Osteocyte (in vitro differentiated cells): ENCODE measurements at regions not wholly inside any gene's neighbourhood (a gene's known extent, or its start where the extent isn't known, plus 50 kb on each side); places are given as distances from the start of the nearest gene placed in this dataset.

Experiments used
- DNase-seq: peaks from one replicate; pipeline ENCODE4 v3.0.0; 2021; ENCODE audit warnings: mixed read lengths; ENCODE audit not compliant: unreplicated experiment; ENCODE audit errors: extremely low spot score
- H3K27ac Mint-ChIP-seq: one replicate; pipeline ENCODE4 v1.8.0; 2021; ENCODE audit warnings: mild to moderate bottlenecking, mixed read lengths; ENCODE audit not compliant: unreplicated experiment
- H3K27me3 Mint-ChIP-seq: one replicate; pipeline ENCODE4 v1.8.0; 2021; ENCODE audit warnings: mixed read lengths; ENCODE audit not compliant: unreplicated experiment
- H3K36me3 Mint-ChIP-seq: one replicate; pipeline ENCODE4 v1.8.0; 2021; ENCODE audit warnings: mixed read lengths; ENCODE audit not compliant: unreplicated experiment
- H3K4me1 Mint-ChIP-seq: one replicate; pipeline ENCODE4 v1.8.0; 2021; ENCODE audit warnings: mixed read lengths; ENCODE audit not compliant: unreplicated experiment
- H3K4me3 Mint-ChIP-seq: one replicate; pipeline ENCODE4 v1.8.0; 2021; ENCODE audit warnings: mild to moderate bottlenecking, moderate library complexity, mixed read lengths; ENCODE audit not compliant: unreplicated experiment
- H3K9me3 Mint-ChIP-seq: one replicate; pipeline ENCODE4 v1.8.0; 2021; ENCODE audit warnings: mixed read lengths; ENCODE audit not compliant: unreplicated experiment
- TF ChIP-seq, protein P1 (sequence below): fragments of 200-600 bp; sonication (generic); IDR thresholded peaks from 2 replicates; pipeline ENCODE4 v1.5.0; 2021; ENCODE audit warnings: antibody characterized with exemption, mild to moderate bottlenecking, moderate library complexity

DNA sequence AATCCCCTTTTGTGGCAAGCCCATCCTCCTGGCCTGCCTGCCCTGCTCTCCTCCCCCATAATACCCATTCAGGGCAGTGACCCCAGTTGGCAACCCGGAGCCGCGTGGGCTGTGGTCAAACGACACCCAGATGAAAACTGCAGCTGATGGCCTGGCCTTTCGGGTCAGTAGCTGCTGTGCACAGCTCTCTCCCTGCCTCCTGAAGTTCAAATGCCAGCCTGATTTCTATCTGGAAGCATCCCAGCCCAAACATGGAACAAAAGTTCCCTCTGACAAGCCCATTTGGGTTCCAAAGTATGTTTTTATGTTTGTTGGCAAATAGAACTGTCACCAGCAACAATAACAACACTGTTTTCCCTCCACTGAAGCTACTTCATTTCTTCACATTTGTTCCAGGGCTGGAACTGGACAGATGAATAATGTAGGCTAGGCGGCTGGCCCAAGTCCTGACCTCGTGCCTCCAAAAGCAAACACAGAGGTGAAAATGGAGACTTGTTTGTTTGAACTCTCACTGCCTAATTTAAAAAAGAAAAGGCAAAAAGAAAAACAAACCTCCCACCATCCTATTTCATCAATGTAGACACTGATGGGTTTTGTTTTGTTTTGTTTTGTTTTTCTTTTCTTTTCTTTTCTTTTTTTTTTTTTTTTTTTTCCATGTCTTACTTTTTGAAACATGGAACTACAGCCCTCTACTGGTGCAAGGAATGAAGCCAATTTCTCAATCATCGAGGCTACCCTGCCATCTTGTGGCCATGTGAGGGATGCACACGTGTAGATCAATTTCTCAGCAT lies 179.0 kb downstream of the ADSS2 start:
- peak; percentile 89 for DNase-seq
- Mint-ChIP-seq H3K4me1 (peaks cover 30% of the 10 kb centered on the region), H3K27me3 (no peaks in the 10 kb centered on the region), H3K27ac (peak overlapping the region; percentile 76), H3K36me3 (no peaks in the 10 kb centered on the region), H3K9me3 (no peaks in the 10 kb centered on the region), H3K4me3 (no peak overlapping the region)
- TF ChIP-seq, protein P1, sequence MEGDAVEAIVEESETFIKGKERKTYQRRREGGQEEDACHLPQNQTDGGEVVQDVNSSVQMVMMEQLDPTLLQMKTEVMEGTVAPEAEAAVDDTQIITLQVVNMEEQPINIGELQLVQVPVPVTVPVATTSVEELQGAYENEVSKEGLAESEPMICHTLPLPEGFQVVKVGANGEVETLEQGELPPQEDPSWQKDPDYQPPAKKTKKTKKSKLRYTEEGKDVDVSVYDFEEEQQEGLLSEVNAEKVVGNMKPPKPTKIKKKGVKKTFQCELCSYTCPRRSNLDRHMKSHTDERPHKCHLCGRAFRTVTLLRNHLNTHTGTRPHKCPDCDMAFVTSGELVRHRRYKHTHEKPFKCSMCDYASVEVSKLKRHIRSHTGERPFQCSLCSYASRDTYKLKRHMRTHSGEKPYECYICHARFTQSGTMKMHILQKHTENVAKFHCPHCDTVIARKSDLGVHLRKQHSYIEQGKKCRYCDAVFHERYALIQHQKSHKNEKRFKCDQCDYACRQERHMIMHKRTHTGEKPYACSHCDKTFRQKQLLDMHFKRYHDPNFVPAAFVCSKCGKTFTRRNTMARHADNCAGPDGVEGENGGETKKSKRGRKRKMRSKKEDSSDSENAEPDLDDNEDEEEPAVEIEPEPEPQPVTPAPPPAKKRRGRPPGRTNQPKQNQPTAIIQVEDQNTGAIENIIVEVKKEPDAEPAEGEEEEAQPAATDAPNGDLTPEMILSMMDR = peak; percentile 98

DNA sequence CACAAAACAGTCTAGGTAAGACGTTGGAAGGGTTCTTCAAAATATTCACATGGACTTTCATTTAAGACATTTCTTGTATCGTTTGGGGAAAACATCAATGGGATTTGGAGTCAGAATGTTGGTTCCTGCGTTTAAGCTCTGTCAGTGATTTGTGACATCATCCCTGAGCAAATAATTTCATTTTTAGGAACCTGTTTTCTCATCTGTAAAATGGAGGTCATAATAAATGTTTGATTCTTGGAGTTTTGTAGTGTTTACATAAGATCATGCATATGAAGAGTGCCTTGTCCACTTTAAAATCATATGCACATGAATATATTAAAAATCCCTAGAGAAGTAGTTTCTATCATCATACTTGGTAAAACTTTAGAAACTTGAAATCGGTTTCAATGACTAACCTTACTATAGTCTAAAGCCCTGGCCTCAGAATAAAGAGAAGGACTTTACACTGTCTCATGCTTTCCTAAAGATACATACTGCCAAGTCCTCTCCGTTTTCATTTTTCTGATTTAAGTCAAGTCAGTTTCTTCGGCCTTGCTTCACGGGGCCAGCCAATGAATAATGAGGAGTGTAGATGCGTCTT lies 178.4 kb downstream of the ADSS2 start:
- Mint-ChIP-seq H3K4me1 (peaks cover 30% of the 10 kb centered on the region), H3K27me3 (no peaks in the 10 kb centered on the region), H3K36me3 (no peaks in the 10 kb centered on the region), H3K4me3 (no peak overlapping the region), H3K9me3 (no peaks in the 10 kb centered on the region), H3K27ac (peak overlapping the region; percentile 76)
- DNase-seq = no peak
- TF ChIP-seq, protein P1 = no peak

DNA sequence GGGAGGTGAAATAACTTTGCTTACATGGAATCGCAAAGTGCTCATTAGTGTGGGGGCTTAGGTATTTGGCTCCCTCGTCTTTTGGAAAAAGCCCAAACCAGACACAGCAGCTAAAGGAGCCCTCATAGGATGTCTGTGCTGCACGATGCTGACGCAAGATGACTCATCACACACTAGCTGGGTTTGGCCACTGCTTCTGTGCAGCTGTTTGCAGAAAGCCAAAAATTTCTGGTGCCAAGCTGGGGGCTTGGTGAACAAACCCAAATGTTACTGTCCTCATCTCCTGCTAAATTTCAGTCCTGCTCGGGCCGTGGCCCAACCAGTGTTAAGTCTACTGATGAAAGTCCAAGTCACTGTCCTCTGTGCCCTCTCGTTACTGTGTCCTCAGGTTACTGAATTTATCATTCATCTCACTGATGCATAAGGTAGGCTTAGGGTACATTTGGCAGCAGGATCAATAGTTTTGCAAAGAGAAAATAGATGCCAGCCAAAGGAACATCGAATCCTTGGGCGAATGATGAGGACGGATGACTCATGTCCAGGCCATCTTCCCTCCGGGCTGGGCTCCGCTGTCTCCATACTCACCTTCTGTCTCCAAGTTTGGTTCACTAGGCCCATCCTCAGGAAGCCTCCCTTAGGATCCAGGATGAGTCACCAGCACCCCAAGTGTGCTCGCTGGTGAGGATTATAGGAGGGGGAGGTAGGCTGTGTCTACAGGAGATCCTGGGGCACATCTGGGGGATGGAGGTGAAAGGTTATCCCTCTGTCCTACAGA lies 177.7 kb downstream of the ADSS2 start:
- Mint-ChIP-seq H3K36me3 (no peaks in the 10 kb centered on the region), H3K27me3 (no peaks in the 10 kb centered on the region), H3K9me3 (peaks cover 3% of the 10 kb centered on the region), H3K4me3 (no peak overlapping the region), H3K27ac (peak overlapping the region; percentile 76), H3K4me1 (peaks cover 30% of the 10 kb centered on the region)
- TF ChIP-seq, protein P1 = no peak
- DNase-seq = no peak

DNA sequence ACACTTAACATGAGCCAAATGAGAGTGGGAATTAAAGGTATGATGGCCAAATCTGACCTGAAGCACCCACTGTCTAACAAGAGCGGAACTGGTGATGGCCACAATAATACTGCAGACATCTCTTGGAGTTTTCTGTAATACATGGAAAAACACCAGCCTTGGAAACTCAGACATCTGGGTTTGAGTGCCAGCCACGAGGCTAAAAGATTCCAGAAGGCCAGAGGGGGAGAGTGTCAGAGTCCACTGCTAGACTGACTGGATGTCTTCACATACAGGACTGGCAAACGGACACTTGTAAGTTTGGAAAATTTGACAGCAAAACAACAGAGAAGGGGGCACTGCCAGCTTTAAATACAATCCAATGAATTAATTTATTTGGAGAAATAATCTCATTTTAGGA lies 175.1 kb downstream of the ADSS2 start:
- Mint-ChIP-seq H3K36me3 (no peaks in the 10 kb centered on the region), H3K9me3 (peaks cover 3% of the 10 kb centered on the region), H3K27me3 (no peaks in the 10 kb centered on the region), H3K4me3 (no peak overlapping the region), H3K27ac (no peak overlapping the region), H3K4me1 (peaks cover 34% of the 10 kb centered on the region)
- TF ChIP-seq, protein P1 = no peak
- DNase-seq = no peak

DNA sequence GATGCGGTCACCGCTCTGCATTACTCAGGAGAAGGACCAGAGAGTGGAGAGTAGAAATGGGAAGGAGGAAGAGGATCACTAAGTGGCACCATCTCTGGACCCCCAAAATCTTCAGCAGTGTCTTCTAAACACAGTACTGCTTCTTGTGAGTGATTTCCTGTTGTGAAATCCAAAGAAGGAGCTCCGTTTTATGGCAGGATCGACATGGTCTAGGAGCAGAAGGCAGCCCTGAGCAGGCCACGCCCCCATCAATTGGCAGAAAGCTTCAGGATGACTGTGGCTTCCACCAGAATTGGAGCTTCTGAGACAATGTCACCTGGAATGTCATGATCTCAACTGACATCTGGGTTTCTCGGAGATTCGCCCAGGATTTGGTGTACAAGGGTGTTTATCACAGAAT lies 171.5 kb downstream of the ADSS2 start:
- DNase-seq = no peak

More for the DNA sequence above, 171.5 kb downstream of the ADSS2 start:
- H3K4me1 Mint-ChIP-seq = peaks cover 10% of the 10 kb centered on the region
- H3K9me3 Mint-ChIP-seq = peaks cover 3% of the 10 kb centered on the region
- TF ChIP-seq, protein P1 = no peak
- no peak overlapping the region for H3K4me3 Mint-ChIP-seq
- H3K27me3 Mint-ChIP-seq = no peaks in the 10 kb centered on the region
- no peaks in the 10 kb centered on the region for H3K36me3 Mint-ChIP-seq
- H3K27ac Mint-ChIP-seq = no peak overlapping the region
